HG03025 (cell line): ENCODE measurements at regions not wholly inside any gene's neighbourhood (a gene's known extent, or its start where the extent isn't known, plus 50 kb on each side); places are given as distances from the start of the nearest gene placed in this dataset.

Experiments used
- ATAC-seq: cut with Tn5 transposase; IDR thresholded peaks from one replicate; pipeline ENCODE4 v1.9.1; 2021; ENCODE audit warnings: mild to moderate bottlenecking, moderate library complexity; ENCODE audit not compliant: unreplicated experiment, low FRiP score

DNA sequence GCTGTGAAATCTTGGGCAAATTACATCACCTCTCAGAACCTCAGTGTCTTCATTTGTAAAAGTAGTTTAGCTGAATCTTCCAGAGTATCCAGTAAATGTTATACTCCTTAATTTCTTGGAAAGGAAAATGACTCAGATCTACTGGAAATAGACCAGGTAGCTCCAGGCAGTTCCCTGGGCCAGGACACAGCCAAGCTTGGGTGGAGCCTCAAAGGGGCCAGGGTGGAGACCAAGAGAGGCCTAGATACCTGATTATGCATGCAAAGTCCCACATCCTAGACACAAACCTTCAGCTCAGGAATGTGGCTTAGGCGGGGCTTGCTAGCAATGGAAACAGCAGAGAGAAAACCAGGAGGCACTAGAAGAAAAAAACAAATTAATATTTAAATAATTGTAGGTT lies 272.8 kb downstream of the MAFB start:
- ATAC-seq: no peak

GRCh38 chr20:40414843-40415615 lies 274.0 kb downstream of the MAFB start:
- ATAC-seq: no peak

GRCh38 chr20:40410028-40410427 lies 279.0 kb downstream of the MAFB start:
- no peak for ATAC-seq

DNA sequence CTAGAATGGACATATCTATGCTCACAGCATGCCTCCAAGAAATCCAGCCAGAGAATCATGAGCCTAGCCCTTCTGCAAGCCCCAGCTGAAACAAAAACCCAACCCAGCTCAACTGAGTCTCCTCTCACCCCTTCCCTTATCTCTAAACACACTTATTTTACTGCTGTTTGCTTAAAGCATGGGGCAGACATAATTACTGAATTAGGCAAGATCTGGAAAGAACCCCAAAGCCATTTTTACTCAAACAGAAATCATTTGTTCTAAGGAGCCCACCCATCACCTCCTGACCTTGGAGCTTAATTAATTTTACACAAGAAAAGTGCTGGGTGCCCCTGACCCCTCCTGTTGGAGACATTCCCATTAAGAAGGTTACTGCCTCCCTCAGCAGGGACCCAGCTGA lies 291.6 kb downstream of the MAFB start:
- ATAC-seq: no peak

DNA sequence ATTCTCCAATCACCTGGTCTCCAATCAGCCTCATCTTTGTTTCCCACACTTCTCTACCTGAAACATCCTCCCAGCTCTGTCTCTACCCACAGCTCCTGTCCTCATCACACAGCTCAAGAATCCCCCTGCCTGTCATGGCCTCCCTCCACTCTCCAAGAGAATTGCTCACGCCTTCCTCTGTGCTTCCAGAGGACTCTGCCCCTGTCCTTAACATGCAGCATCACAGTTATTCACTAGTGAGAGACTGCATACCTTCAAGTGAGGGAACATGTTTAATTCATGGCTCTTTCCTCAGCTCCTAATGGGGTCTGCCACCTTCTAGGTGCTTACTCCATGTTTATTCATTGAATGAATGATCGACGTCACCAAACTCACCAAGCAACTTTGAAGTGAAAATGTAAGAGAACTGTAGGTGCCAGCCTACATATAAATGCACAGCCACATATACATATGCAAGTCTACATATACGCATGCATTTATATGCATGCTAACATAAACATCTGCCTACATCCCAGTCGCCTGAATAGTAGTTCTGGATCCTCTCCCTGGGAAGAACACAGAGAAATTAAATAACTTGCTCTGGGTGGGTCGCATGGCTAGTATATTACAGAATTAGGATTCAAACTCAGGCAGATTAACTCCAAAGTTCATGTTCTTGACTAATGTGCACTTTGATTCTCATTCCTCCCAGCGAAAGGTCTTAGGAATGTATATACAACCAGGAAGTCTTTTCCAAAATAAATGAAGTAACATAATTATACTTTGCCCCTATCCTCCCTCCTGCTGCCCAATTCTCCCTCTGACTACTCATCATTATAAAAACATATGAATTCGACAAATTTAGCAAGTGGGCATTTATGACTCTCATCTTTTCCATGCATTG lies 295.6 kb downstream of the MAFB start:
- ATAC-seq: no peak

DNA sequence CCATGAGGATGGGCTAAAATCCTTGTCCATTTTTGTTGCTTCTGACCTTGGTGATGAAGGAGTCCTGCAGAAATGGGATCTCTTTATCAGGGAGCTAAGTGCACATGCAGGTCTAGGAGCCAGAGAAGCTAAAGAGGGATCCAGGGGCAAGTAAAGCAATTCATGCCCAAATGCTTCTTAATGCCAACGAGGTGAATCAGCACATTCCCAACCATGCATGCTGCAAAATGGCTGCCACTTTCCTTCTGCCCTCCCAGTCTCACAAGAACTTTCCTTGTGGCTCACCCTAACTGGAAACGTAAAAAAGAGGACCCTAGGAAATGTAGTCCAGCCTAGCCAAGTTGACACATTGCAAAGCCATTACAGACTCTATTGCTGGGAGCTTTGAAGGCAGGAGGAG lies 298.4 kb downstream of the MAFB start:
- no peak for ATAC-seq

GRCh38 chr20:40370800-40371199 lies 318.2 kb downstream of the MAFB start:
- ATAC-seq: no peak

- ATAC-seq: no peak
Measured at GRCh38 chr20:40368876-40369275, 320.2 kb downstream of the MAFB start.

DNA sequence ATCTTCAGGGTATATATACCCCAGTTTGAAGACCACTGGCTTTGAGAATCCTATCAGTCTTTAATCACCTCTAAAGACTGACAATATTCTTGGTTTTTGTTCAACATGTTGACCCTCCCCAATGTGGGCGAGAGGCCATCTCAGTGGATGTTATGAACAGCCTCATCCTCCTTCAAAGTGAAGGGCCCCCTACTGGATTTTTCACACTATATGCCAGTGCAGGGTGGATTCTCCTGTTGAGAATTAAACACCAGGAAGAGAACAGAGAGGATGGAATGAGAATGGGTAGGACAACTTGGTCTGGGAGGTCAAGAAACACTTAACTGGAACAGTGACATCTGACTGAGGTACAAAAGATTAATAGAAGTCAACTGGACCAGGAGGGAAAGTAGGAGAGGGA lies 327.1 kb downstream of the MAFB start:
- no peak for ATAC-seq

- no peak for ATAC-seq
Measured at GRCh38 chr20:40359131-40359912, 329.7 kb downstream of the MAFB start.

GRCh38 chr20:40354880-40355279 lies 334.2 kb downstream of the MAFB start:
- no peak for ATAC-seq

DNA sequence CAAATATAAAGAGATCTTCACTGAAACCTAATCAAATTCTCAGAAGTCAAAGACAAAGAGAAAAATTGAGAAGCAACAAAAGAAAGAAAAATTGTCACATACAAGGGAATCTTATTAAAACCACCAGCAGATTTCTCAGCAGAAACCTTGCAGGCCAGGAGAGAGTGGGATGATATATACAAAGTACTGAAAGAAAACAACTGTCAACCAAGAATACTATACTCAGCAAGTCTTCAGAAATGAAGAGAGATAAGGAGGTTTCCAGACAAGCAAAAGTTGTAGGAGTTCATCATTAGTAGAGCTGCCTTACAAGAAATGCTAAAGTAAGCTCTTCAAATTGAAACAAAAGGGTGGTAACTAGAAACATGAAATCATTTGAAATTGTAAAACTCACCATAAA lies 345.6 kb downstream of the MAFB start:
- ATAC-seq: no peak

- no peak for ATAC-seq
Measured at GRCh38 chr20:40341561-40341960, 347.5 kb downstream of the MAFB start.

- ATAC-seq: no peak
Measured at GRCh38 chr20:40339661-40340449, 349.2 kb downstream of the MAFB start.

- ATAC-seq: no peak
Measured at GRCh38 chr20:40336533-40336932, 352.5 kb downstream of the MAFB start.

DNA sequence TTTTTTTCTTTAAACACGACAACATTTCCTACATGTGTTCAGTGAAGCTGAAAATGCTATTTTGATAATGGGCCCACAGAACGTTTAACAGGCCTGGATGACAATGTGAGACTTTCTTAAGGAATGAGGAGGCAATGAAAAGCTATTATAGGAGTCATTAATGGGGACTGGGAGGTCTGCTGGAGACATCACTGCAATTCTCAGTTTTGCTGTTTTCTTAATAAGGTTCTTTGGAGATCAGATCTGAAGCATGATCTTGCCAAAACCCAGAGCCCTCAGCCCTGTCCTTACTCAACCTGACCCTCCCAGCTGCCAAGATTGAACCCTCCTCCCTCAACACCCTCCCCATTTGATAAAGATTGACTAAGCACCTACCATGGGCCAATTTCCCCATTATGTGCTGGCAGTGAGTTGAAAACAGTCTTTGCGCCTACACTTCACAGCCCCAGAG lies 353.1 kb downstream of the MAFB start:
- no peak for ATAC-seq

GRCh38 chr20:40335437-40335836 lies 353.6 kb downstream of the MAFB start:
- no peak for ATAC-seq

DNA sequence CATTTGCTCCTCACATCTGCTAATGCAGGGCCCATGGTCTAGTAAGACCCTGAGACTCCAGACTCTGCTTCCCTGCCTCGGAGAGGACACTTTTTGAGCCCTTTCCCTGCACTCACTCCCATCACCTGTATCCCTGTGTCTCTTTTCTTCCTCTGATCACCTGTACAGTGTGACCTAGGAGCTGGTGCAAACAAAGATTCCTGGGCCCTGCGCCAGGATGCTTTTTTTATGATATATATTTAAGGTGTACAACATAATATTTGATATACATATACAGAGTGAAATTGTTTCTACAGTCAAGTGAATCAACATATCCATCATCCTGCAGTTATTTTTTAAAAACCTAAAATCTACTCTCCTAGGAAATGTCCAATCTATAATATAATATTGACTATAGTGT lies 355.4 kb downstream of the MAFB start:
- no peak for ATAC-seq

- ATAC-seq: no peak
Measured at GRCh38 chr20:40331807-40332560, 357.1 kb downstream of the MAFB start.
